ENCODE measurements at regions not wholly inside any gene's neighbourhood (a gene's known extent, or its start where the extent isn't known, plus 50 kb on each side); places are given as distances from the start of the nearest gene placed in this dataset.

DNA sequence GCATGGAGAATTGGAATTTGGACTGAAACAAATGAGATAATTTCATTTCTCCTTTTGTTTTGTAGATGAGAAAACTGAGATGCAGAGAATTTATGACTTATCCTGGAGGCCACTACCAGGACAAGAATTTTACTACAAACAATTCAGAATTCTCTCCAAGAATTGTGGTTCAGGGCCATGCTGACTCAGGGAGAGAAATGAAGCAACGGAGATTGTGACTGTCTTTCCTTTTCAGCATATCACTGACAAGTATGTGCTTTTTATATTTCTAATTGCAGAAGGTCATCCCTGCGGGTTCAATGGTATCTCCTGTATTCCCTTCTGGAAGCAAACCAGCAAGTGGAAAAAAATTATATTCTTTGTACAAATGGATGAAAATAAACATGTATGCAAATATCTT is 170.8 kb upstream of the MITF start:
- Histone ChIP-seq H3K27me3 (ENCODE audit: insufficient read depth, low read length, poor library complexity) (no peaks in the 10 kb centered on the region), H3K9me3 (ENCODE audit: insufficient read depth, low read length, severe bottlenecking) (no peaks in the 10 kb centered on the region), H3K36me3 (ENCODE audit: insufficient read depth, low read length) (no peaks in the 10 kb centered on the region), H3K4me2 (ENCODE audit: insufficient read depth, low read length) (no peak overlapping the region), H3K9ac (ENCODE audit: low read depth, low read length) (no peak overlapping the region), H3K4me3 (ENCODE audit: low read depth in 1 of 2, low read length in 2 of 2) (no peak overlapping the region), H4K20me1 (ENCODE audit: insufficient read depth, low read length) (no peaks in the 10 kb centered on the region), H3K79me2 (ENCODE audit: insufficient read depth, low read length) (no peaks in the 10 kb centered on the region), H3K27ac (ENCODE audit: low read length) (no peak overlapping the region), H3K4me1 (ENCODE audit: insufficient read depth, low read length) (no peaks in the 10 kb centered on the region), H2AFZ (ENCODE audit: low read depth, low read length) (no peak overlapping the region)
- ATAC-seq (ENCODE audit: insufficient read depth, low read depth) (no peak), DNase-seq (no peak)
- no peak for TF ChIP-seq CTCF (IDR thresholded peaks at IDR 0.05; ENCODE audit: borderline replicate concordance, extremely low read depth, low read length, poor library complexity, severe bottlenecking)
- TF ChIP-seq EZH2 (IDR thresholded peaks at IDR 0.05; ENCODE audit: borderline replicate concordance, low read depth, low read length, severe bottlenecking) = no peak

GRCh38 chr3:69567710-69568052 is 171.6 kb upstream of the MITF start:
- Histone ChIP-seq H3K9me3 (ENCODE audit: insufficient read depth, low read length, severe bottlenecking) (no peaks in the 10 kb centered on the region), H3K27ac (ENCODE audit: low read length) (no peak overlapping the region), H3K4me2 (ENCODE audit: insufficient read depth, low read length) (no peak overlapping the region), H3K9ac (ENCODE audit: low read depth, low read length) (no peak overlapping the region), H3K79me2 (ENCODE audit: insufficient read depth, low read length) (no peaks in the 10 kb centered on the region), H3K4me3 (ENCODE audit: low read depth in 1 of 2, low read length in 2 of 2) (no peak overlapping the region), H2AFZ (ENCODE audit: low read depth, low read length) (no peak overlapping the region), H3K36me3 (ENCODE audit: insufficient read depth, low read length) (no peaks in the 10 kb centered on the region), H3K4me1 (ENCODE audit: insufficient read depth, low read length) (no peaks in the 10 kb centered on the region), H3K27me3 (ENCODE audit: insufficient read depth, low read length, poor library complexity) (no peaks in the 10 kb centered on the region), H4K20me1 (ENCODE audit: insufficient read depth, low read length) (no peaks in the 10 kb centered on the region)
- ATAC-seq (ENCODE audit: insufficient read depth, low read depth) (no peak), DNase-seq (no peak)
- no peak for TF ChIP-seq EZH2 (IDR thresholded peaks at IDR 0.05; ENCODE audit: borderline replicate concordance, low read depth, low read length, severe bottlenecking)
- TF ChIP-seq CTCF (IDR thresholded peaks at IDR 0.05; ENCODE audit: borderline replicate concordance, extremely low read depth, low read length, poor library complexity, severe bottlenecking) = no peak

DNA sequence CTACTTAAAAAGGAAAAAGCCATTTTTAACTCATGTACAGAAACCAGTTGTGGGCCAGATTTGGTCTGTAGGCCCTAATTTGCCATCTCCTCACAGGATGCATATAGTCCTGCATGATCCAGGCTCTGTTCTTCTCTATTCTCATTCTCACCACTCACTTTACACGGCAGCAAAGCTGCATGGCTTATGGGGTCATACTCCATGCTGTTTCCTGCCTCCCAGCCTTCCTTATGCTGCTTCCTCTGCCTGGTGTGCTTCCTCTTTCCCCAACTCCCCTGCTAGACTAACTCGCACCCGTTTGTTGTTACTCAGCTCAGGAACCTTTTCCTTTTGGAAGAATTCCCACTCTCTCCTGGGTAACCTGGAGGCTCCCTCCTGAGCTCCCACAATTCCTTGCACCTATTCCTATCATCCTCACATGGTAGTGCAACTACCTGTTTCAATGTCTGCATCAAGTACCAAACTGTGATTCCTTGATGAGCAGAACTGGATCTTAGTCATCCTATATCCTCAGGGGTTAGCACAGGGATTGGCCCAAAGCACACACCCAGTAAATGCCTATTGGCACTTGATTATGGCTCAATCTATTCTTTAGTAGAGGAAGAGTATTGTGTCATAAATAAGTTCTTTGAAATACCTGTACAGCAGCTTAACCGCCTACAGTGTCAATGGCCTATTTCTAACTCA is 172.1 kb upstream of the MITF start:
- no peaks in the 10 kb centered on the region for H3K9me3 ChIP-seq (ENCODE audit: insufficient read depth, low read length, severe bottlenecking)
- H3K4me1 ChIP-seq (ENCODE audit: insufficient read depth, low read length) = no peaks in the 10 kb centered on the region
- no peak overlapping the region for H3K9ac ChIP-seq (ENCODE audit: low read depth, low read length)
- H3K79me2 ChIP-seq (ENCODE audit: insufficient read depth, low read length) = no peaks in the 10 kb centered on the region
- H3K36me3 ChIP-seq (ENCODE audit: insufficient read depth, low read length) = no peaks in the 10 kb centered on the region
- H3K4me3 ChIP-seq (ENCODE audit: low read depth in 1 of 2, low read length in 2 of 2) = no peak overlapping the region
- H2AFZ ChIP-seq (ENCODE audit: low read depth, low read length) = no peak overlapping the region
- H4K20me1 ChIP-seq (ENCODE audit: insufficient read depth, low read length) = no peaks in the 10 kb centered on the region
- H3K27me3 ChIP-seq (ENCODE audit: insufficient read depth, low read length, poor library complexity) = no peaks in the 10 kb centered on the region
- no peak overlapping the region for H3K4me2 ChIP-seq (ENCODE audit: insufficient read depth, low read length)
- DNase-seq = no peak
- no peak overlapping the region for H3K27ac ChIP-seq (ENCODE audit: low read length)
- TF ChIP-seq EZH2 (IDR thresholded peaks at IDR 0.05; ENCODE audit: borderline replicate concordance, low read depth, low read length, severe bottlenecking) = no peak
- no peak for TF ChIP-seq CTCF (IDR thresholded peaks at IDR 0.05; ENCODE audit: borderline replicate concordance, extremely low read depth, low read length, poor library complexity, severe bottlenecking)
- no peak for ATAC-seq (ENCODE audit: insufficient read depth, low read depth)

Measured in DND-41 (cell line).